HCT116 (cell line): ENCODE measurements at regions not wholly inside any gene's neighbourhood (a gene's known extent, or its start where the extent isn't known, plus 50 kb on each side); places are given as distances from the start of the nearest gene placed in this dataset.

ENCODE experiments used
- ATAC-seq: fragments of 200-7000 bp; cut with Tn5 transposase; 2 replicates; pipeline ENCODE4 v1.9.1; 2020; ENCODE audit warnings: mild to moderate bottlenecking, moderate library complexity
- BruUV-seq: library from RNA; stranded (reverse); fragments of 400-500 nt; replicated peaks from 2 replicates; lab custom pipeline; 2021; lab: Mats Ljungman, UMichigan
- CTCF ChIA-PET: fragments of 300-600 bp; sonication (Branson Sonifier 250); formaldehyde crosslinking; loops from one replicate; lab custom pipeline; 2021; ENCODE audit warnings: antibody characterized with exemption; lab: Charles Lee
- POLR2A ChIA-PET: fragments of 300-600, 350-600 bp; sonication (Branson Sonifier 250); formaldehyde crosslinking; loops from one replicate; lab custom pipeline; 2021; ENCODE audit warnings: antibody characterized with exemption; lab: Charles Lee
- RAD21 ChIA-PET, 2 experiments: fragments of 300-600 bp; sonication (Branson Sonifier 250); formaldehyde crosslinking; loops; one replicate each; lab custom pipeline; 2023; ENCODE audit warnings: low total read pairs in 2 of 2; ENCODE audit not compliant: uncharacterized antibody in 2 of 2, unreplicated experiment in 2 of 2, low non-redundant PET in 1 of 2; lab: Charles Lee
- DNase-seq: peaks from one replicate; pipeline ENCODE4 v3.0.0-alpha.2; 2010; ENCODE audit warnings: low read depth, low spot score
- H2AFZ ChIP-seq: fragments of 200-600 bp; shearing (Covaris generic), sonication (generic); 2 replicates; pipeline ENCODE4 v1.6.1; 2017; ENCODE audit warnings: low read depth, mixed run types, mixed read lengths, antibody characterized with exemption, low read length; ENCODE audit not compliant: poor library complexity, severe bottlenecking
- H3K27ac ChIP-seq: 2 replicates; pipeline ENCODE4 v1.5.1; 2012; ENCODE audit warnings: low read depth, low read length
- H3K27me3 ChIP-seq: fragments of 200-600 bp; sonication (generic); 2 replicates; pipeline ENCODE4 v1.6.1; 2016; ENCODE audit warnings: mixed run types, low read length, mixed read lengths; ENCODE audit not compliant: insufficient read depth
- H3K36me3 ChIP-seq, 2 experiments: fragments of 200-500 bp in 1 of 2; fragments of 200-600 bp in 1 of 2; sonication (Bioruptor generic) in 1 of 2; sonication (generic) in 1 of 2; 2 replicates each; pipeline versions ENCODE4 v1.5.1 to v1.6.1; 2014 to 2016; ENCODE audit warnings: low read length in 2 of 2, inconsistent platforms in 1 of 2, mixed read lengths in 1 of 2, mixed run types in 1 of 2; ENCODE audit not compliant: insufficient read depth in 2 of 2, control insufficient read depth in 1 of 2
- H3K4me1 ChIP-seq, 2 experiments: fragments of 200-600 bp in 1 of 2; sonication (generic) in 1 of 2; 2 replicates each; pipeline versions ENCODE4 v1.5.1 to v1.6.1; 2012 to 2017; ENCODE audit warnings: low read length in 2 of 2, inconsistent platforms in 1 of 2, mild to moderate bottlenecking in 1 of 2, mixed read lengths in 1 of 2, mixed run types in 1 of 2, moderate library complexity in 1 of 2; ENCODE audit not compliant: insufficient read depth in 2 of 2, control insufficient read depth in 1 of 2
- H3K4me2 ChIP-seq: fragments of 200-600 bp; sonication (generic); 2 replicates; pipeline ENCODE4 v1.6.1; 2017; ENCODE audit warnings: mixed run types, low read length, mixed read lengths
- H3K4me3 ChIP-seq, 2 experiments: fragments of 200-600 bp in 1 of 2; sonication (generic) in 1 of 2; replicated peaks in 1 of 2; 2 replicates each; pipeline ENCODE4 v1.5.1; 2011 to 2016; ENCODE audit warnings: low read length in 2 of 2, control low read depth in 1 of 2, low read depth in 1 of 2, mild to moderate bottlenecking in 1 of 2, mixed read lengths in 1 of 2, mixed run types in 1 of 2
- H3K79me2 ChIP-seq: fragments of 200-600 bp; sonication (generic); 2 replicates; pipeline ENCODE4 v1.6.1; 2017; ENCODE audit warnings: mild to moderate bottlenecking, mixed run types, low read length, moderate library complexity, mixed read lengths; ENCODE audit not compliant: insufficient read depth
- H3K9ac ChIP-seq: fragments of 200-600 bp; sonication (generic); 2 replicates; pipeline ENCODE4 v1.6.1; 2016; ENCODE audit warnings: low read length, mixed read lengths
- H3K9me2 ChIP-seq: fragments of 200-600 bp; sonication (generic), shearing (Covaris generic); 2 replicates; pipeline ENCODE4 v1.6.1; 2017; ENCODE audit warnings: mixed run types, mild to moderate bottlenecking, moderate library complexity; ENCODE audit not compliant: insufficient read depth
- H3K9me3 ChIP-seq, 2 experiments: fragments of 200-500 bp in 1 of 2; fragments of 200-600 bp in 1 of 2; sonication (Bioruptor generic) in 1 of 2; sonication (generic) in 1 of 2; 2 replicates each; pipeline ENCODE4 v1.6.1; 2014 to 2017; ENCODE audit warnings: low read length in 2 of 2, mixed read lengths in 2 of 2, inconsistent platforms in 1 of 2, low read depth in 1 of 2, mild to moderate bottlenecking in 1 of 2, mixed run types in 1 of 2, moderate library complexity in 1 of 2; ENCODE audit not compliant: control insufficient read depth in 1 of 2, insufficient read depth in 1 of 2
- H4K20me1 ChIP-seq: fragments of 200-600 bp; sonication (generic), shearing (Covaris generic); 2 replicates; pipeline ENCODE4 v1.6.1; 2017; ENCODE audit warnings: mixed run types, mild to moderate bottlenecking, moderate library complexity; ENCODE audit not compliant: insufficient read depth
- CBX3 ChIP-seq: IDR thresholded peaks from 2 replicates; pipeline ENCODE4 v1.6.1; 2012; ENCODE audit warnings: low read depth
- CTCF ChIP-seq, 3 experiments: fragments of 200-600 bp in 1 of 3; sonication (generic) in 1 of 3; IDR thresholded peaks in 2 of 3; conservative IDR thresholded peaks in 1 of 3; 2 replicates each; pipeline ENCODE4 v1.5.1; 2012 to 2017; ENCODE audit warnings: low read depth in 2 of 3, low read length in 2 of 3, antibody characterized with exemption in 1 of 3, borderline replicate concordance in 1 of 3, control low read depth in 1 of 3, mild to moderate bottlenecking in 1 of 3, mixed read lengths in 1 of 3, mixed run types in 1 of 3, moderate library complexity in 1 of 3; ENCODE audit not compliant: insufficient read depth in 1 of 3
- ELF1 ChIP-seq: IDR thresholded peaks from 2 replicates; pipeline ENCODE4 v1.6.1; 2012; ENCODE audit warnings: low read depth, borderline replicate concordance
- FOSL1 ChIP-seq: IDR thresholded peaks from 2 replicates; pipeline ENCODE4 v1.6.1; 2012; ENCODE audit warnings: low read depth
- JUND ChIP-seq: IDR thresholded peaks from 2 replicates; pipeline ENCODE4 v1.6.1; 2012
- MAX ChIP-seq: IDR thresholded peaks from 2 replicates; pipeline ENCODE4 v1.6.1; 2012
- POLR2A ChIP-seq: IDR thresholded peaks from 2 replicates; pipeline ENCODE4 v1.7.0; 2011; ENCODE audit warnings: borderline replicate concordance; ENCODE audit not compliant: insufficient read depth, insufficient read length; ENCODE audit errors: extremely low read depth
- RAD21 ChIP-seq: IDR thresholded peaks from 2 replicates; pipeline ENCODE4 v1.6.1; 2012; ENCODE audit warnings: low read depth, mild to moderate bottlenecking
- ZBTB33 ChIP-seq: IDR thresholded peaks from 2 replicates; pipeline ENCODE4 v1.6.1; 2011; ENCODE audit warnings: mild to moderate bottlenecking, low read length, moderate library complexity; ENCODE audit not compliant: insufficient replicate concordance; ENCODE audit errors: extremely low read depth
- ZFX ChIP-seq: fragments of 450-650 bp; IDR thresholded peaks from 2 replicates; pipeline ENCODE4 v1.6.1; 2017
- intact Hi-C: fragments of 100-400 bp; cut with micrococcal nuclease; formaldehyde crosslinking; loops from 2 replicates; pipeline ENCODE4 v1.10.0; 2022

GRCh38 chr10:14383266-14383665 is 52.5 kb upstream of the FRMD4A start (continued):
- TF ChIP-seq CTCF (IDR thresholded peaks at IDR 0.05 in 2 of 3, conservative IDR thresholded peaks at IDR 0.05 in 1 of 3; ENCODE audit: borderline replicate concordance in 1 of 3, insufficient read depth in 1 of 3, low read depth in 2 of 3, low read length in 2 of 3), result no peak

- Histone ChIP-seq H3K4me1 (no peaks in the 10 kb centered on the region), H2AFZ (no peak overlapping the region), H3K9me2 (no peaks in the 10 kb centered on the region), H4K20me1 (no peaks in the 10 kb centered on the region), H3K4me3 (no peak overlapping the region), H3K9me3 (no peaks in the 10 kb centered on the region), H3K4me2 (no peak overlapping the region), H3K27me3 (peaks cover 55% of the 10 kb centered on the region), H3K79me2 (no peaks in the 10 kb centered on the region), H3K9ac (no peak overlapping the region), H3K27ac (no peak overlapping the region), H3K36me3 (no peaks in the 10 kb centered on the region)
- TF ChIP-seq ZBTB33 (no peak), CBX3 (no peak), FOSL1 (no peak), ZFX (no peak), POLR2A (no peak), MAX (no peak), JUND (no peak), RAD21 (no peak), ELF1 (no peak)
- no TSS peak for BruUV-seq
- ChIA-PET RAD21 (no interaction called here), POLR2A (no interaction called here), CTCF (no interaction called here)
- intact Hi-C loops, result no loop called here
- DNase-seq (no peak), ATAC-seq (no peak)
These were observed 51.8 kb upstream of the FRMD4A start for GRCh38 chr10:14382531-14382930.
